ENCODE measurements at regions not wholly inside any gene's neighbourhood (a gene's known extent, or its start where the extent isn't known, plus 50 kb on each side); places are given as distances from the start of the nearest gene placed in this dataset.

DNA sequence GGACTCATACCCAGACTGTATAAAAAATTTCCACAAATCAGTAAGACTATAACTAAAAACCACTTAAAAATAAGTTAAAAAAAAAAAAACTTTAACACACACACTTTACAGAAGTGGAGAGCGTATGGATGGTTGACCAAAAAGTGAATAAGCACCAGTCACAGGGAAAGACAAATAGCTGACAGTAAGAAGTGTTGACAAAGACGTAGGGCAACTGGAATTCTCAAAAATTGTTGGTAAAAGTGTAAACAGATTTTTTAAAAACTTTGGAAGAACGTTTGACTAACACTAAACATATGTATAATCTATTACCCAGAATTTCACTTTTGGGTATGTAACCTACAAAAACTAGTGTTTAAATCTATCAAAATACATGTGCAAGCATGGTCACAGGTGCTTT is 73.7 kb downstream of the TMEM212 start:
- TF ChIP-seq, protein P1, sequence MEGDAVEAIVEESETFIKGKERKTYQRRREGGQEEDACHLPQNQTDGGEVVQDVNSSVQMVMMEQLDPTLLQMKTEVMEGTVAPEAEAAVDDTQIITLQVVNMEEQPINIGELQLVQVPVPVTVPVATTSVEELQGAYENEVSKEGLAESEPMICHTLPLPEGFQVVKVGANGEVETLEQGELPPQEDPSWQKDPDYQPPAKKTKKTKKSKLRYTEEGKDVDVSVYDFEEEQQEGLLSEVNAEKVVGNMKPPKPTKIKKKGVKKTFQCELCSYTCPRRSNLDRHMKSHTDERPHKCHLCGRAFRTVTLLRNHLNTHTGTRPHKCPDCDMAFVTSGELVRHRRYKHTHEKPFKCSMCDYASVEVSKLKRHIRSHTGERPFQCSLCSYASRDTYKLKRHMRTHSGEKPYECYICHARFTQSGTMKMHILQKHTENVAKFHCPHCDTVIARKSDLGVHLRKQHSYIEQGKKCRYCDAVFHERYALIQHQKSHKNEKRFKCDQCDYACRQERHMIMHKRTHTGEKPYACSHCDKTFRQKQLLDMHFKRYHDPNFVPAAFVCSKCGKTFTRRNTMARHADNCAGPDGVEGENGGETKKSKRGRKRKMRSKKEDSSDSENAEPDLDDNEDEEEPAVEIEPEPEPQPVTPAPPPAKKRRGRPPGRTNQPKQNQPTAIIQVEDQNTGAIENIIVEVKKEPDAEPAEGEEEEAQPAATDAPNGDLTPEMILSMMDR (IDR thresholded peaks at IDR 0.05) = no peak
- TF ChIP-seq POLR2A (IDR thresholded peaks at IDR 0.05) = no peak

All from lower leg skin (tissue), 3 donors.